ENCODE measurements at regions not wholly inside any gene's neighbourhood (a gene's known extent, or its start where the extent isn't known, plus 50 kb on each side); places are given as distances from the start of the nearest gene placed in this dataset.

GRCh38 chr10:118955951-118956801 lies 73.3 kb upstream of the NANOS1 start:
- TF ChIP-seq CTCF (IDR thresholded peaks at IDR 0.05) (no peak), EZH2 (IDR thresholded peaks at IDR 0.05) (no peak), EZH2phosphoT487 (IDR thresholded peaks at IDR 0.05) (no peak)
